ENCODE measurements at regions not wholly inside any gene's neighbourhood (a gene's known extent, or its start where the extent isn't known, plus 50 kb on each side); places are given as distances from the start of the nearest gene placed in this dataset.

DNA sequence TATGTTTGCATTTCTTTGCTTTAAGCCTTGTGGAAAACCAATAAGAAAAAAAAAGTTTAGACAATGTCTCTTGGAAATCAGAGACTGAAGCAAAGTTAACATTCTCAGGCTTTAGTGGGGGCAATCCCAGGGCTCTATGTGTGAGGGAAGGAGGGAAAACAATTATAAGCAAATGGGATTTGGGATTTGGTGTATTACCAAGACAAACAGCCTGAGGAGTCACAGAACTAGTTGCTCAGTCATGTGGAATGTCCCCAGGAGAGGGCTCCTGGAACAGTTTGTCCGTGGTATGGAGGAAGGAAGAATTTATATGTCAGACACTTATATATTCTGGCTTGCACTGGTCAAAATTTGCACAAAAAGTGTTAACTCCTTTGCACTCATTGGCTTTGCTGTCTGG is 562.9 kb upstream of the TPK1 start:
- TF ChIP-seq POLR2A (IDR thresholded peaks at IDR 0.05; ENCODE audit: low read depth, low read length) (no peak), POLR2AphosphoS5 (IDR thresholded peaks at IDR 0.05; ENCODE audit: low read depth, low read length) (no peak), TAF1 (IDR thresholded peaks at IDR 0.05; ENCODE audit: borderline replicate concordance, low read depth, low read length) (no peak)
